Endothelial cell of umbilical vein (primary cell): ENCODE measurements at regions not wholly inside any gene's neighbourhood (a gene's known extent, or its start where the extent isn't known, plus 50 kb on each side); places are given as distances from the start of the nearest gene placed in this dataset.

Experiments
- BruUV-seq: library from RNA; stranded (reverse); fragments of 400-500 nt; replicated peaks from 2 replicates; lab custom pipeline; 2021; lab: Mats Ljungman, UMichigan
- CTCF ChIA-PET: fragments of 300-600, 350-600 bp; sonication (Branson Sonifier 250); formaldehyde crosslinking; loops from one replicate; lab custom pipeline; 2021; ENCODE audit warnings: antibody characterized with exemption, inconsistent platforms; lab: Charles Lee
- POLR2A ChIA-PET: fragments of 300-600, 350-600 bp; sonication (Branson Sonifier 250); formaldehyde crosslinking; loops from one replicate; lab custom pipeline; 2021; ENCODE audit warnings: antibody characterized with exemption, inconsistent platforms; lab: Charles Lee
- DNase-seq: peaks from one replicate; pipeline ENCODE4 v3.0.0-alpha.2; 2011; ENCODE audit warnings: low read depth, low spot score
- FAIRE-seq: peaks from 2 replicates; lab custom pipeline; 2011; peaks lifted over from hg19 to GRCh38; lab: Jason Lieb, UNC
- H2AFZ ChIP-seq: 2 replicates; pipeline ENCODE4 v1.6.0; 2012; ENCODE audit warnings: low read depth, low read length, control low read depth, inconsistent platforms
- H3K27ac ChIP-seq: 2 replicates; pipeline ENCODE4 v1.5.1; 2011; ENCODE audit warnings: low read depth, mild to moderate bottlenecking, control low read depth, low read length, moderate library complexity; ENCODE audit not compliant: insufficient read depth
- H3K27me3 ChIP-seq, 2 experiments: 2 replicates each; pipeline versions ENCODE4 v1.6.0 to v1.6.1; 2011; ENCODE audit warnings: low read length in 2 of 2, mixed read lengths in 1 of 2; ENCODE audit not compliant: control insufficient read depth in 2 of 2, insufficient read depth in 2 of 2
- H3K36me3 ChIP-seq, 2 experiments: 2 replicates in 1 of 2; 3 replicates in 1 of 2; pipeline ENCODE4 v1.5.1; 2011; ENCODE audit warnings: low read length in 2 of 2, mild to moderate bottlenecking in 1 of 2, moderate library complexity in 1 of 2; ENCODE audit not compliant: control insufficient read depth in 2 of 2, insufficient read depth in 2 of 2; ENCODE audit errors: extremely low read depth in 1 of 2
- H3K4me1 ChIP-seq: 3 replicates; pipeline ENCODE4 v1.5.1; 2011; ENCODE audit warnings: mild to moderate bottlenecking, low read length; ENCODE audit not compliant: control insufficient read depth, insufficient read depth; ENCODE audit errors: extremely low read depth
- H3K4me2 ChIP-seq: 2 replicates; pipeline ENCODE4 v1.6.1; 2011; ENCODE audit warnings: low read length, control low read depth, mixed read lengths; ENCODE audit not compliant: insufficient read depth
- H3K4me3 ChIP-seq, 3 experiments: fragments of 200-600 bp in 1 of 3; sonication (generic), shearing (Covaris generic) in 1 of 3; replicated peaks in 1 of 3; 2 replicates each; pipeline ENCODE4 v1.5.1; 2011 to 2016; ENCODE audit warnings: control low read depth in 3 of 3, low read length in 3 of 3, mild to moderate bottlenecking in 2 of 3, inconsistent platforms in 1 of 3, low read depth in 1 of 3, moderate library complexity in 1 of 3; ENCODE audit not compliant: insufficient read depth in 1 of 3
- H3K79me2 ChIP-seq: 2 replicates; pipeline ENCODE4 v1.6.0; 2012; ENCODE audit warnings: low read length, inconsistent platforms; ENCODE audit not compliant: control insufficient read depth, insufficient read depth
- H3K9ac ChIP-seq: replicated peaks from 2 replicates; pipeline ENCODE3; 2011; ENCODE audit warnings: low read length, control low read depth; ENCODE audit not compliant: insufficient read depth; ENCODE audit errors: extremely low read depth
- H3K9me1 ChIP-seq: replicated peaks from 3 replicates; pipeline ENCODE4 v1.6.0; 2011; ENCODE audit warnings: mild to moderate bottlenecking, low read length; ENCODE audit not compliant: control insufficient read depth, insufficient read depth; ENCODE audit errors: extremely low read depth
- H3K9me3 ChIP-seq: replicated peaks from 2 replicates; pipeline ENCODE4 v1.5.1; 2012; ENCODE audit warnings: low read length, inconsistent platforms; ENCODE audit not compliant: control insufficient read depth, insufficient read depth
- H4K20me1 ChIP-seq: replicated peaks from 2 replicates; pipeline ENCODE3; 2011; ENCODE audit warnings: mild to moderate bottlenecking, low read length; ENCODE audit not compliant: control insufficient read depth, insufficient read depth; ENCODE audit errors: extremely low read depth
- EZH2 ChIP-seq: IDR thresholded peaks from 2 replicates; pipeline ENCODE4 v1.6.1; 2012; ENCODE audit warnings: borderline replicate concordance, low read depth, mild to moderate bottlenecking, moderate library complexity, low read length, inconsistent platforms; ENCODE audit not compliant: severe bottlenecking
- FOS ChIP-seq: IDR thresholded peaks from 2 replicates; pipeline ENCODE4 v1.6.1; 2011; ENCODE audit warnings: mild to moderate bottlenecking, low read length, moderate library complexity, borderline replicate concordance; ENCODE audit not compliant: insufficient read depth
- GATA2 ChIP-seq: IDR thresholded peaks from 2 replicates; pipeline ENCODE4 v1.7.0; 2011; ENCODE audit warnings: low read depth, mild to moderate bottlenecking, moderate library complexity, mixed read lengths, low read length; ENCODE audit not compliant: insufficient read length, insufficient read depth
- JUN ChIP-seq: IDR thresholded peaks from 2 replicates; pipeline ENCODE4 v1.6.1; 2011; ENCODE audit warnings: borderline replicate concordance, low read depth; ENCODE audit not compliant: insufficient read length, insufficient read depth
- MAX ChIP-seq: IDR thresholded peaks from 2 replicates; pipeline ENCODE4 v1.6.1; 2011; ENCODE audit not compliant: insufficient read depth, insufficient read length
- MYC ChIP-seq: IDR thresholded peaks from one replicate; pipeline ENCODE4 v1.6.1; 2011; ENCODE audit warnings: mild to moderate bottlenecking, low read depth, low read length
- POLR2A ChIP-seq: IDR thresholded peaks from 2 replicates; pipeline ENCODE4 v1.6.1; 2012; ENCODE audit warnings: low read depth, mild to moderate bottlenecking, control low read depth, low read length
- POLR2AphosphoS5 ChIP-seq: IDR thresholded peaks from 2 replicates; pipeline ENCODE4 v1.6.1; 2012; ENCODE audit warnings: low read depth, mild to moderate bottlenecking, control low read depth, low read length, moderate library complexity; ENCODE audit not compliant: insufficient read depth
- dilution Hi-C: fragments of 300-500 bp; cut with MboI; formaldehyde crosslinking; loops from one replicate; pipeline ENCODE4 v1.15.0; 2019; ENCODE audit warnings: low sequenced_read_pairs; ENCODE audit not compliant: extremely low pct_ligation_motif_present
- intact Hi-C: fragments of 100-400 bp; cut with micrococcal nuclease; formaldehyde crosslinking; loops from one replicate; pipeline ENCODE4 v1.10.0; 2022
- TF ChIP-seq, protein P1 (sequence below), 2 donors: IDR thresholded peaks; 1 replicate in 1 of 2; 2 replicates in 1 of 2; pipeline ENCODE4 v1.5.1; 2011; ENCODE audit warnings: low read length in 2 of 2, mild to moderate bottlenecking in 2 of 2, moderate library complexity in 2 of 2, control low read depth in 1 of 2, inconsistent platforms in 1 of 2, low read depth in 1 of 2; ENCODE audit not compliant: insufficient read depth in 1 of 2; ENCODE audit errors: extremely low read depth in 1 of 2

- H3K9me3 ChIP-seq = peaks cover 2% of the 10 kb centered on the region
- DNase-seq (no peak), FAIRE-seq (no peak)
- no peak overlapping the region for H3K27ac ChIP-seq
- H4K20me1 ChIP-seq = no peaks in the 10 kb centered on the region
- H3K4me1 ChIP-seq = no peaks in the 10 kb centered on the region
- no peaks in the 10 kb centered on the region for H3K79me2 ChIP-seq
- intact Hi-C loops = no loop called here
- H3K36me3 ChIP-seq = no peaks in the 10 kb centered on the region
- no peak overlapping the region for H3K4me2 ChIP-seq
- TF ChIP-seq, protein P1, sequence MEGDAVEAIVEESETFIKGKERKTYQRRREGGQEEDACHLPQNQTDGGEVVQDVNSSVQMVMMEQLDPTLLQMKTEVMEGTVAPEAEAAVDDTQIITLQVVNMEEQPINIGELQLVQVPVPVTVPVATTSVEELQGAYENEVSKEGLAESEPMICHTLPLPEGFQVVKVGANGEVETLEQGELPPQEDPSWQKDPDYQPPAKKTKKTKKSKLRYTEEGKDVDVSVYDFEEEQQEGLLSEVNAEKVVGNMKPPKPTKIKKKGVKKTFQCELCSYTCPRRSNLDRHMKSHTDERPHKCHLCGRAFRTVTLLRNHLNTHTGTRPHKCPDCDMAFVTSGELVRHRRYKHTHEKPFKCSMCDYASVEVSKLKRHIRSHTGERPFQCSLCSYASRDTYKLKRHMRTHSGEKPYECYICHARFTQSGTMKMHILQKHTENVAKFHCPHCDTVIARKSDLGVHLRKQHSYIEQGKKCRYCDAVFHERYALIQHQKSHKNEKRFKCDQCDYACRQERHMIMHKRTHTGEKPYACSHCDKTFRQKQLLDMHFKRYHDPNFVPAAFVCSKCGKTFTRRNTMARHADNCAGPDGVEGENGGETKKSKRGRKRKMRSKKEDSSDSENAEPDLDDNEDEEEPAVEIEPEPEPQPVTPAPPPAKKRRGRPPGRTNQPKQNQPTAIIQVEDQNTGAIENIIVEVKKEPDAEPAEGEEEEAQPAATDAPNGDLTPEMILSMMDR (IDR thresholded peaks at IDR 0.05; ENCODE audit: extremely low read depth in 1 of 2, insufficient read depth in 1 of 2, low read depth in 1 of 2, low read length in 2 of 2) = no peak
- TF ChIP-seq EZH2 (no peak), POLR2A (no peak), MYC (no peak), GATA2 (no peak), JUN (no peak), FOS (no peak), MAX (no peak), POLR2AphosphoS5 (no peak)
- POLR2A ChIA-PET = no interaction called here
- no peaks in the 10 kb centered on the region for H3K9me1 ChIP-seq
- H3K9ac ChIP-seq = no peak overlapping the region
- no TSS peak for BruUV-seq
- no peak overlapping the region for H3K4me3 ChIP-seq
- CTCF ChIA-PET = no interaction called here
- H2AFZ ChIP-seq = no peak overlapping the region
- no peaks in the 10 kb centered on the region for H3K27me3 ChIP-seq
- dilution Hi-C loops = no loop called here
Observed at GRCh38 chr11:115054570-115055538, 376.5 kb downstream of the NXPE2 start.
